Forelimb muscle (tissue), 1 donor: ENCODE measurements at regions not wholly inside any gene's neighbourhood (a gene's known extent, or its start where the extent isn't known, plus 50 kb on each side); places are given as distances from the start of the nearest gene placed in this dataset.
"Not testable (repeated sequence)": the region's sequence is repeated elsewhere in the genome, so short reads cannot be mapped to it uniquely, and the experiment has no call there.

Experiments
- DNase-seq: peaks from one replicate; pipeline ENCODE4 v3.0.0-alpha.2; 2013; ENCODE audit warnings: low read depth

GRCh38 chr7:114181280-114181679 lies 233.3 kb upstream of the FOXP2 start:
- no peak for DNase-seq

GRCh38 chr7:114180556-114181266 lies 233.9 kb upstream of the FOXP2 start:
- no peak for DNase-seq

- DNase-seq = no peak
Measured at GRCh38 chr7:114175125-114175524, 239.5 kb upstream of the FOXP2 start.

GRCh38 chr7:114173170-114173890 lies 241.3 kb upstream of the FOXP2 start:
- no peak for DNase-seq

GRCh38 chr7:114169389-114169788 lies 245.2 kb upstream of the FOXP2 start:
- not testable (repeated sequence) for DNase-seq

- DNase-seq = no peak
Measured at GRCh38 chr7:114160925-114161324, 242.1 kb upstream of the PPP1R3A start.

- DNase-seq = no peak
Measured at GRCh38 chr7:114158854-114159253, 240.0 kb upstream of the PPP1R3A start.

- DNase-seq = no peak
Measured at GRCh38 chr7:114158275-114158674, 239.5 kb upstream of the PPP1R3A start.

GRCh38 chr7:114156178-114156577 lies 237.4 kb upstream of the PPP1R3A start:
- DNase-seq = no peak

GRCh38 chr7:114155116-114156110 lies 236.6 kb upstream of the PPP1R3A start:
- DNase-seq = no peak

GRCh38 chr7:114153700-114154099 lies 234.9 kb upstream of the PPP1R3A start:
- no peak for DNase-seq

- DNase-seq = no peak
Measured at GRCh38 chr7:114152314-114152938, 233.6 kb upstream of the PPP1R3A start.

- DNase-seq = no peak
Measured at GRCh38 chr7:114151777-114152176, 233.0 kb upstream of the PPP1R3A start.

GRCh38 chr7:114150689-114151088 lies 231.9 kb upstream of the PPP1R3A start:
- no peak for DNase-seq

GRCh38 chr7:114148779-114149178 lies 230.0 kb upstream of the PPP1R3A start:
- DNase-seq = no peak

GRCh38 chr7:114141415-114141814 lies 222.6 kb upstream of the PPP1R3A start:
- DNase-seq = no peak

GRCh38 chr7:114140561-114140960 lies 221.8 kb upstream of the PPP1R3A start:
- no peak for DNase-seq

- not testable (repeated sequence) for DNase-seq
Measured at GRCh38 chr7:114139690-114140089, 220.9 kb upstream of the PPP1R3A start.

GRCh38 chr7:114138587-114138986 lies 219.8 kb upstream of the PPP1R3A start:
- DNase-seq = no peak

- DNase-seq = no peak
Measured at GRCh38 chr7:114133717-114134116, 214.9 kb upstream of the PPP1R3A start.

GRCh38 chr7:114130866-114131265 lies 212.1 kb upstream of the PPP1R3A start:
- no peak for DNase-seq

- no peak for DNase-seq
Measured at GRCh38 chr7:114128880-114129279, 210.1 kb upstream of the PPP1R3A start.
